ENCODE measurements at regions not wholly inside any gene's neighbourhood (a gene's known extent, or its start where the extent isn't known, plus 50 kb on each side); places are given as distances from the start of the nearest gene placed in this dataset.
"Not testable (repeated sequence)": the region's sequence is repeated elsewhere in the genome, so short reads cannot be mapped to it uniquely, and the experiment has no call there.

GRCh38 chrX:103428525-103428924 is 52.2 kb downstream of the BEX3 start:
- Histone ChIP-seq H2AFZ (ENCODE audit: low read length) (no peak overlapping the region), H3K36me3 (ENCODE audit: insufficient read depth, low read length) (no peaks in the 10 kb centered on the region), H4K20me1 (ENCODE audit: insufficient read depth, low read length) (no peaks in the 10 kb centered on the region), H3K4me1 (ENCODE audit: insufficient read depth, low read length, poor library complexity, severe bottlenecking) (no peaks in the 10 kb centered on the region), H3K4me3 (ENCODE audit: low read depth, low read length, poor library complexity, severe bottlenecking) (no peak overlapping the region), H3K9me2 (ENCODE audit: insufficient read depth, low read length) (no peaks in the 10 kb centered on the region), H3K9me3 (ENCODE audit: low read length) (no peaks in the 10 kb centered on the region), H3K79me2 (ENCODE audit: insufficient read depth, low read depth, low read length) (no peaks in the 10 kb centered on the region), H3K27ac (ENCODE audit: low read depth, low read length, poor library complexity, severe bottlenecking) (no peak overlapping the region), H3K4me2 (ENCODE audit: low read length) (no peak overlapping the region)
- ChIA-PET POLR2A (interaction anchor here (1.0 kb wide), 1 partner anchor 18 kb away, joined by 4 read pairs; no protein-coding TSS in a partner anchor), CTCF (ENCODE audit: unreplicated experiment) (no interaction called here)
- intact Hi-C loops (cut with micrococcal nuclease; ENCODE audit: unreplicated experiment): no loop called here
- no peak for TF ChIP-seq CTCF (conservative IDR thresholded peaks at IDR 0.05; ENCODE audit: low read length)
- no peak for TF ChIP-seq EZH2phosphoT487 (IDR thresholded peaks at IDR 0.05; ENCODE audit: borderline replicate concordance, low read depth, low read length)
- BruUV-seq (replicated peaks): no TSS peak
- no peak for DNase-seq (ENCODE audit: low spot score)

GRCh38 chrX:103429026-103429425 is 52.7 kb downstream of the BEX3 start:
- H3K4me2 ChIP-seq (ENCODE audit: low read length); H3K27ac ChIP-seq (ENCODE audit: low read depth, low read length, poor library complexity, severe bottlenecking); H3K9me2 ChIP-seq (ENCODE audit: insufficient read depth, low read length); H3K4me1 ChIP-seq (ENCODE audit: insufficient read depth, low read length, poor library complexity, severe bottlenecking); H4K20me1 ChIP-seq (ENCODE audit: insufficient read depth, low read length); POLR2A ChIA-PET; H2AFZ ChIP-seq (ENCODE audit: low read length); H3K9me3 ChIP-seq (ENCODE audit: low read length); BruUV-seq (replicated peaks); CTCF ChIA-PET (ENCODE audit: unreplicated experiment); DNase-seq (ENCODE audit: low spot score); H3K79me2 ChIP-seq (ENCODE audit: insufficient read depth, low read depth, low read length); H3K4me3 ChIP-seq (ENCODE audit: low read depth, low read length, poor library complexity, severe bottlenecking); intact Hi-C loops (cut with micrococcal nuclease; ENCODE audit: unreplicated experiment); H3K36me3 ChIP-seq (ENCODE audit: insufficient read depth, low read length): not testable (repeated sequence)

GRCh38 chrX:103431316-103431715 is 55.0 kb downstream of the BEX3 start:
- intact Hi-C loops (cut with micrococcal nuclease; ENCODE audit: unreplicated experiment): no loop called here
- Histone ChIP-seq H3K9me3 (ENCODE audit: low read length) (no peaks in the 10 kb centered on the region), H3K27ac (ENCODE audit: low read depth, low read length, poor library complexity, severe bottlenecking) (no peak overlapping the region), H3K79me2 (ENCODE audit: insufficient read depth, low read depth, low read length) (no peaks in the 10 kb centered on the region), H3K4me3 (ENCODE audit: low read depth, low read length, poor library complexity, severe bottlenecking) (no peak overlapping the region), H3K36me3 (ENCODE audit: insufficient read depth, low read length) (no peaks in the 10 kb centered on the region), H3K9me2 (ENCODE audit: insufficient read depth, low read length) (no peaks in the 10 kb centered on the region), H2AFZ (ENCODE audit: low read length) (no peak overlapping the region), H4K20me1 (ENCODE audit: insufficient read depth, low read length) (no peaks in the 10 kb centered on the region), H3K4me1 (ENCODE audit: insufficient read depth, low read length, poor library complexity, severe bottlenecking) (no peaks in the 10 kb centered on the region), H3K4me2 (ENCODE audit: low read length) (no peak overlapping the region)
- ChIA-PET POLR2A (no interaction called here), CTCF (ENCODE audit: unreplicated experiment) (no interaction called here)
- no peak for TF ChIP-seq EZH2phosphoT487 (IDR thresholded peaks at IDR 0.05; ENCODE audit: borderline replicate concordance, low read depth, low read length)
- no peak for TF ChIP-seq CTCF (conservative IDR thresholded peaks at IDR 0.05; ENCODE audit: low read length)
- DNase-seq (ENCODE audit: low spot score): no peak
- BruUV-seq (replicated peaks): no TSS peak

GRCh38 chrX:103432841-103433240 is 56.5 kb downstream of the BEX3 start:
- H3K9me2 ChIP-seq (ENCODE audit: insufficient read depth, low read length); BruUV-seq (replicated peaks); H3K27ac ChIP-seq (ENCODE audit: low read depth, low read length, poor library complexity, severe bottlenecking); POLR2A ChIA-PET; CTCF ChIA-PET (ENCODE audit: unreplicated experiment); H3K9me3 ChIP-seq (ENCODE audit: low read length); H3K4me2 ChIP-seq (ENCODE audit: low read length); H3K4me1 ChIP-seq (ENCODE audit: insufficient read depth, low read length, poor library complexity, severe bottlenecking); H3K4me3 ChIP-seq (ENCODE audit: low read depth, low read length, poor library complexity, severe bottlenecking); H2AFZ ChIP-seq (ENCODE audit: low read length); DNase-seq (ENCODE audit: low spot score); intact Hi-C loops (cut with micrococcal nuclease; ENCODE audit: unreplicated experiment); H3K36me3 ChIP-seq (ENCODE audit: insufficient read depth, low read length); H3K79me2 ChIP-seq (ENCODE audit: insufficient read depth, low read depth, low read length); H4K20me1 ChIP-seq (ENCODE audit: insufficient read depth, low read length): not testable (repeated sequence)

All from OCI-LY7 (cell line).